ENCODE measurements at regions not wholly inside any gene's neighbourhood (a gene's known extent, or its start where the extent isn't known, plus 50 kb on each side); places are given as distances from the start of the nearest gene placed in this dataset.
"Not testable (repeated sequence)": the region's sequence is repeated elsewhere in the genome, so short reads cannot be mapped to it uniquely, and the experiment has no call there.

GRCh38 chr2:19100570-19100969 lies 257.9 kb downstream of the OSR1 start:
- DNase-seq (ENCODE audit: low spot score), result no peak

- DNase-seq (ENCODE audit: low spot score), result no peak
Observed at GRCh38 chr2:19099181-19099580, 259.2 kb downstream of the OSR1 start.

DNA sequence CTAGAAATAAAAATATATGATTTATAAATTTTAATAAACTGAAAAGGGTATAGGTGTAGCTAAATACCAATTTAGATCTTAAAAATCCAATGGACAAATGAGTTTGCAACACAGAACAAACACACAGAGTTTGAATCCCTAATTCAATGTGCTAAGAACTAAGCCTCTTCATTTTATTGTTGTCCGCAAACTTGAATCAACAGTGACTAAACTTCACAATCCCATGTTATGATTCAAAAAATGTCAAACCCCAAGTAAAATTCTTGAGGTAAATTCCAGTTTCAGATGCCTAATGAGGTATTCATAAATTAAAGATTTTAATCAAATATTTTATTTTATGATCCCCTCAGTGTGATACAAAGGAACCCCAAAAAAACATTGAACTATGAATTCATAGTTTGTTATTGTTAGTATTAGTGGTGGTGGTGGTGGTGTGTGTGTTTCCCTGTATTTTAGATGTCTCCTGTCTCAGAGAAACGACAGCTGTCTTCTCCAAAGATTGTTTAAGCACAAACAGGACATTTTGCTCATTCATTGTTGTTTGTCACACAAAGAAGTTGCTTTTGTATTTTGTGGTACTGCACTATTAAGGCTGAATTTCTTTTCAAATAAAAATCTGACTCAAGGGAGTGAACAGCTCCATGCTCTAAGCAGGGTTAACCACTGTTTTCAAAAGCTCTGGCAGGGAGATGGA lies 259.8 kb downstream of the OSR1 start:
- DNase-seq (ENCODE audit: low spot score), result no peak

- not testable (repeated sequence) for DNase-seq (ENCODE audit: low spot score)
Observed at GRCh38 chr2:19089476-19089875, 268.9 kb downstream of the OSR1 start.

DNA sequence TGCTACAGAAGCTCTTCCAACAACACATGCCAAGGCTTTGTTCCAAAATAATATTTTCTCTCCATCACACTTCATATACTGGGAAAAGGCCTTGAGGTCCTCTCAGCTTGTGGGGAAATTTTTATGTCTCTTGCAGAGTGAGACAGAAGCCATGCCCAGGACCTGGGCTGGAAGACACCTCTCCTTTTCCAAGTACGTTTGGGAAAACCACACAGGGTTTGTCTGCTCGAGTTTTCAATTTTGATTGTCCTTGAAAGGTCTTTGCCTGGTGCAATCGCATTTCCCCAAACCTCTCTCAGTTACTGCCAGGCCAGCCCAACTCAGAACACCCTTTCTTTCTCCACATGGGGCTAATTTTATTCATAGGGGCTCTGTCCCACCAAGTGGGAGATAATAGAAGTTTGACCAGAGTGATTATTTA lies 272.2 kb downstream of the OSR1 start:
- DNase-seq (ENCODE audit: low spot score), result no peak

- no peak for DNase-seq (ENCODE audit: low spot score)
Observed at GRCh38 chr2:19078709-19079108, 279.7 kb downstream of the OSR1 start.

- DNase-seq (ENCODE audit: low spot score), result peak; percentile 19
Observed at GRCh38 chr2:19073522-19073921, 284.9 kb downstream of the OSR1 start.

DNA sequence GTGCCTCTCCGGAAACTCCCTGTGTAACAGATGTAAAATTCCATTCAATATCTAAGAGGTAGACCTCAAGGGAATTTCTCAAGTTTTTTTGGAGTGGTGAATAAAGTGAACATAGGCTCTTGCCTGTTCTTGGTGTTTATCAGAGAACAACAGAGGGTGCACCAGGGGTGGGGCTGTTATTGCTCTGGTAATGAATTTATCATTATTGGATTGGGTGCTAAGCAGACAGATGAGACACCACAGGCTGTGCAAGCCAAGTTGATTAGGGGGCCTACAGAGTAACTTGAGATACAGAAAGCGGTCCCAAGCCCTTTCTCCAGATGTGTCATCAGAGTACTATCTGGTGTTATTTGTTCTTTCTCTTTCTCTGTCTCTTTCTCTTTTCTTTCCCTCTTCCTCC lies 286.3 kb downstream of the OSR1 start:
- no peak for DNase-seq (ENCODE audit: low spot score)

DNA sequence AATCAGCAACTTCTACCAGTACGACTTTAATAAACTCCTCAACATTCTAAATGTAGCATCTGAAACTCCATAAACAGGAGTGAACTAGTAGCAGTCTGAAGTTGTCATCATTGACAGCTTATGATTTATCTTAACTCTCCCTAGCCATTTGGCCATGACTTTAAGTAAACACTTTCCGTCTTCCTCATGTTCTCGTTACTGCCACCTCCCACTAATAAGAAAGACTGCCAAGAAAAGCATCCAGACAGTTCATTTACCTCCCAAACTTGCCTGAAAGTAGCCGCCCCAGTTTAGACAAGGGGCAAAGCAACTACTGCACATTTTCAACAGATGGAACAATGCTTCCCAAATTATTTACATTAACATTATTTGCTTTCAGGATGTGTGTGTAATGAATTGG lies 287.5 kb downstream of the OSR1 start:
- DNase-seq (ENCODE audit: low spot score), result no peak

- DNase-seq (ENCODE audit: low spot score), result no peak
Observed at GRCh38 chr2:19068206-19068605, 290.2 kb downstream of the OSR1 start.

DNA sequence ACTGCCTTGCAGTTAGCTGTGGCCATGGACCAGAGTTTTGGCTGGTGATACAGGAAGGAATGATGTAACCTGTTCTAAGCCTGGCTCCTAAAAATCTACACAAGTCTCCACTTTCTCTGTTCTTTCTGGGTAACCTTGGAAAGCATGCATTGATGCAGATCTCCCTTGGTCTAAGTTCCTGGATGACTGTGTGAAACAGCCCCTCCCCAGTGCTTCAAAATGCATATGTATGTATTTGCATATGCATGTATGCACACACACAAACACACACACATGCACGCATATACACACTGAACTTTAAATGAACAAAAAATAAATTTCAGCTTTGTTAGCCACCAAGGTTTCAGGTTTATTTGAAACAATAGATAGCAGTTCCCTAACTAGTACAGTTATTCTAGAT lies 296.1 kb downstream of the OSR1 start:
- no peak for DNase-seq (ENCODE audit: low spot score)

- no peak for DNase-seq (ENCODE audit: low spot score)
Observed at GRCh38 chr2:19059076-19059475, 299.3 kb downstream of the OSR1 start.

- no peak for DNase-seq (ENCODE audit: low spot score)
Observed at GRCh38 chr2:19051203-19051831, 307.1 kb downstream of the OSR1 start.

- DNase-seq (ENCODE audit: low spot score), result no peak
Observed at GRCh38 chr2:19050354-19050753, 308.1 kb downstream of the OSR1 start.

GRCh38 chr2:19048593-19049266 lies 309.7 kb downstream of the OSR1 start:
- no peak for DNase-seq (ENCODE audit: low spot score)

DNA sequence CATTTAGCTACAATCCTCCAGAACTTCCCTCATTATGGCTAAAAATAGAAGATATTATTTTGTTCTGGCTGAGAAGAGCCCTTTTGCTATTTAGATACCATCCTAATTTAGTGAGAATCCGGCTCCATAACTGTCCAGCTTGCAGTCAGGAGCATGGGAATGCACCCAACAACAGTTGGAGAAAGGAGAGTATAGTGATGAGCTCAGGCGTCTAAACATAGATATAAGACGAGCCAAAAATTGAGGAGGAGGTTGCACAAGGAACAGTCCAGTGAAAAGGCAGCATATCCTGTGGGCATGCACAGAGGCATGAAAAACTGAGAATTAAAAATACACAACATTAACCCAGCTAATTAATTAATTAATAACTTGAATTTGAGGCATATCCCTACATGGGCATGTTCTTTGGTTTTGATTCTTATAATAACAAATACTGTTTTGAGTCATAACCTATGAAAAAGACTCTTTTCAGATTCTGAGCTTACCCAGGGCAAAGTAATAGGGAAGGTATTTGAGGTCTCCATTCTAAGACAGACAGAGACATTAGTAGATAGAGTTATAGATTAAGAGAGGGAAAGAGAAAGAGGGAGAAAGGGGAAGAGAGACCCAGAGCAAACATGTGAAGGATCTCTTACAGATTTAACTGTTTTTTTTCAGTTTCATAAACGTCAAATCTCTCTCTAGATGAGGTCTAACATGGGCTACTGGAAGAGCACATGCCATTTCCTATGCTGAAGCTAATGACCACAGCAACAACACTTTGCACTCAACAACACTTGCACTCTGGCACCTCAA lies 311.2 kb downstream of the OSR1 start:
- DNase-seq (ENCODE audit: low spot score), result no peak

DNA sequence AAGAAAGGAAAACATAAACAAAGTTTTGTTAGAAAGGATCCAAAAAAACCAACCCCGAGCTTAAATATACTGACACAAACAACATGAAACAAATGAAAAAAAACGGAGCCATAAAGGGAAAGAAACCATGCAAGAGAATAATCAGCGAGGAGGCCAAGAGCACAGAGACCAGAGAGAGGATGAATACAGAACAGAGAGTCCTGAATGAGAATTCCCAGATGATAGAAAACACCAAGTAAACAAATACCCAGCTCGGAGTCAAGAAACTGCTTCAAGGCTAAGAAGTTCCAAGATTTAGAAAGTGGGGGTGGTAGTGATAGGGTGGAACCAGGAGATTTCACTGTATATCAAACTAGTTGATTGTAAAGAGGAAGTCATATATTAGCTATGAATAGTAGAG lies 313.3 kb downstream of the OSR1 start:
- DNase-seq (ENCODE audit: low spot score), result no peak

GRCh38 chr2:19043893-19044292 lies 314.5 kb downstream of the OSR1 start:
- no peak for DNase-seq (ENCODE audit: low spot score)

GRCh38 chr2:19041434-19042041 lies 316.9 kb downstream of the OSR1 start:
- no peak for DNase-seq (ENCODE audit: low spot score)

- DNase-seq (ENCODE audit: low spot score), result peak; percentile 50
Observed at GRCh38 chr2:19038071-19039015, 320.1 kb downstream of the OSR1 start.

GRCh38 chr2:19036091-19036490 lies 322.3 kb downstream of the OSR1 start:
- DNase-seq (ENCODE audit: low spot score), result no peak

Data from AG08395 (cell line).